Psoas muscle (tissue), 7 donors: ENCODE measurements at regions not wholly inside any gene's neighbourhood (a gene's known extent, or its start where the extent isn't known, plus 50 kb on each side); places are given as distances from the start of the nearest gene placed in this dataset.

Experiments used
- ATAC-seq, 4 donors: fragments of 200-7000 bp; cut with Tn5 transposase; one replicate each; pipeline ENCODE4 v1.9.1; 2020; ENCODE audit warnings: moderate library complexity in 3 of 4, mild to moderate bottlenecking in 2 of 4
- DNase-seq, 2 donors: peaks; one replicate each; pipeline ENCODE4 v3.0.0-alpha.2; 2020
- H3K27ac ChIP-seq: fragments of 200-600 bp; one replicate; pipeline ENCODE4 v1.8.0; 2022
- H3K27me3 ChIP-seq, 3 donors: fragments of 200-600 bp in 1 of 3; one replicate each; pipeline versions ENCODE4 v1.6.1 to v1.8.0; 2013 to 2022; ENCODE audit warnings: low read length in 2 of 3, mild to moderate bottlenecking in 2 of 3, moderate library complexity in 1 of 3; ENCODE audit not compliant: insufficient read depth in 3 of 3
- H3K36me3 ChIP-seq, 2 donors: fragments of 200-600 bp in 1 of 2; one replicate each; pipeline versions ENCODE4 v1.6.1 to v1.8.0; 2013 to 2022; ENCODE audit warnings: low read depth in 1 of 2, mild to moderate bottlenecking in 1 of 2, moderate library complexity in 1 of 2; ENCODE audit not compliant: insufficient read depth in 1 of 2
- H3K4me1 ChIP-seq: fragments of 200-600 bp; one replicate; pipeline ENCODE4 v1.8.0; 2022
- H3K4me3 ChIP-seq: fragments of 200-600 bp; one replicate; pipeline ENCODE4 v1.8.0; 2022; ENCODE audit warnings: mild to moderate bottlenecking
- H3K9me3 ChIP-seq: fragments of 200-600 bp; one replicate; pipeline ENCODE4 v1.8.0; 2022
- WGBS, 3 donors: extraction: QIAGEN DNeasy Blood & Tissue Kit; methylation state at CpG; one replicate each; pipeline versions ENCODE4 v1.1.6 to v1.1.7; 2013; 5-methylcytosine and 5-hydroxymethylcytosine counted together
- intact Hi-C, 2 donors: fragments of 100-400 bp; cut with DNase I; formaldehyde crosslinking; loops; one replicate each; pipeline versions ENCODE4 v1.11.0 to v1.14.2; 2022
- TF ChIP-seq, protein P1 (sequence below): fragments of 200-600 bp; IDR thresholded peaks from one replicate; pipeline ENCODE4 v1.8.0; 2022; ENCODE audit warnings: antibody characterized with exemption
- donor health status: healthy with polysubstance abuse.
- donor health status: DM: no; HTN: no; CAD: no; lungs with moderate emphysema.
- donor health status: Bipolar disorder and iron deficiency.
- donor health status: healthy.
- donor health status: DM: yes; HTN: yes; CAD: no.
- donor health status: DM: no; HTN: no; CAD: no.
- donor health status: DM: yes; HTN: yes; CAD: no.

GRCh38 chr12:19979584-19979983 is 388.8 kb upstream of the PDE3A start:
- DNase-seq (no peak), ATAC-seq (no peak)
- Histone ChIP-seq H3K9me3 (no peaks in the 10 kb centered on the region), H3K36me3 (no peaks in the 10 kb centered on the region), H3K4me1 (no peaks in the 10 kb centered on the region), H3K27me3 (no peaks in the 10 kb centered on the region), H3K4me3 (no peak overlapping the region), H3K27ac (no peak overlapping the region)
- TF ChIP-seq, protein P1, sequence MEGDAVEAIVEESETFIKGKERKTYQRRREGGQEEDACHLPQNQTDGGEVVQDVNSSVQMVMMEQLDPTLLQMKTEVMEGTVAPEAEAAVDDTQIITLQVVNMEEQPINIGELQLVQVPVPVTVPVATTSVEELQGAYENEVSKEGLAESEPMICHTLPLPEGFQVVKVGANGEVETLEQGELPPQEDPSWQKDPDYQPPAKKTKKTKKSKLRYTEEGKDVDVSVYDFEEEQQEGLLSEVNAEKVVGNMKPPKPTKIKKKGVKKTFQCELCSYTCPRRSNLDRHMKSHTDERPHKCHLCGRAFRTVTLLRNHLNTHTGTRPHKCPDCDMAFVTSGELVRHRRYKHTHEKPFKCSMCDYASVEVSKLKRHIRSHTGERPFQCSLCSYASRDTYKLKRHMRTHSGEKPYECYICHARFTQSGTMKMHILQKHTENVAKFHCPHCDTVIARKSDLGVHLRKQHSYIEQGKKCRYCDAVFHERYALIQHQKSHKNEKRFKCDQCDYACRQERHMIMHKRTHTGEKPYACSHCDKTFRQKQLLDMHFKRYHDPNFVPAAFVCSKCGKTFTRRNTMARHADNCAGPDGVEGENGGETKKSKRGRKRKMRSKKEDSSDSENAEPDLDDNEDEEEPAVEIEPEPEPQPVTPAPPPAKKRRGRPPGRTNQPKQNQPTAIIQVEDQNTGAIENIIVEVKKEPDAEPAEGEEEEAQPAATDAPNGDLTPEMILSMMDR = no peak
- intact Hi-C loops = no loop called here
- 72 to 81% (median 76%) methylated on average over 3 of the region's 3 CpGs for WGBS, 3 donors

DNA sequence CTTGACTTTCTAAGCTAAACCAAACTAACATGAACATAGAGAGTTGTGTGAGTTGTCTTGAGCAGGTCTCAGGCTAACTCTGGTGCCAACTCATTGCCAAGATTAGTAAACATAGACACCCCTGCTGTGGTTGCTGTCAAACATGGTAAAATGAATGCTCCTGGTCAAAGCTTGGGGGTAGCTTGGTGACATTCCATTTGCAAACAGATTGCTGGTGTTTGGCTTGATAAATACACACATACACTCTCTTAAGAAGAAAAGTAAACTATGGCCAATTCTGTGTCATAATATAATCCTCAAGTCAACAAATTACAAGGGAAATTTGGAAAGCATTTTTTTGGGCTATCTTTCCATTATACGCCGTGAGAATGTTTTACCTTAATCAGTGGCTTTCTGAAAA is 386.4 kb upstream of the PDE3A start:
- 95 to 97% (median 96%) methylated on average over 2 of the region's 2 CpGs for WGBS, 3 donors
- intact Hi-C loops = no loop called here

DNA sequence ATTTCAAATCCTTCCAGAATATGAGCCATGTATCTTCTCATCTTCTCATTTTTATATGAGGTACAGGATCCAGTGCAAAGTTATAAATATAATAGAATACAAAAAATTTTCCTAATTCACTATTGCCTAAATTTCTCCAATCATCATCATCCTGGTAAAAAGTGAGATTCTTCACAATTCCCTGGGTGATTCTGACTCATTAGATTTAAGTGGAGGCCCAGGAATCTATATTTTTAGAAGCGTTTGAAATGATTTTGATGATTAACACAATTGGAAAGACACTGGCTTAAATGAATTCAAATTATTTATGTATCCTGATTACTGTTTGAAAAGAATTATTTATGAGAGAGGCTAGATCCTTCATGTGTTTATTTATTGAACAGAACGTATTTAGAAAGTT is 380.3 kb upstream of the PDE3A start:
- intact Hi-C loops = no loop called here
- TF ChIP-seq, protein P1 = no peak
- Histone ChIP-seq H3K9me3 (no peaks in the 10 kb centered on the region), H3K27ac (no peak overlapping the region), H3K4me3 (no peak overlapping the region), H3K4me1 (no peaks in the 10 kb centered on the region), H3K36me3 (no peaks in the 10 kb centered on the region), H3K27me3 (no peaks in the 10 kb centered on the region)
- DNase-seq = no peak
- WGBS, 3 donors = 46 to 59% (median 55%) methylated on average over 2 of the region's 2 CpGs
- ATAC-seq = no peak

More for the DNA sequence above, 386.4 kb upstream of the PDE3A start:
- no peaks in the 10 kb centered on the region for H3K4me1 ChIP-seq
- ATAC-seq (no peak), DNase-seq (no peak)
- TF ChIP-seq, protein P1 = no peak
- H3K27ac ChIP-seq = no peak overlapping the region
- H3K9me3 ChIP-seq = no peaks in the 10 kb centered on the region
- H3K27me3 ChIP-seq = no peaks in the 10 kb centered on the region
- H3K36me3 ChIP-seq = no peaks in the 10 kb centered on the region
- no peak overlapping the region for H3K4me3 ChIP-seq

DNA sequence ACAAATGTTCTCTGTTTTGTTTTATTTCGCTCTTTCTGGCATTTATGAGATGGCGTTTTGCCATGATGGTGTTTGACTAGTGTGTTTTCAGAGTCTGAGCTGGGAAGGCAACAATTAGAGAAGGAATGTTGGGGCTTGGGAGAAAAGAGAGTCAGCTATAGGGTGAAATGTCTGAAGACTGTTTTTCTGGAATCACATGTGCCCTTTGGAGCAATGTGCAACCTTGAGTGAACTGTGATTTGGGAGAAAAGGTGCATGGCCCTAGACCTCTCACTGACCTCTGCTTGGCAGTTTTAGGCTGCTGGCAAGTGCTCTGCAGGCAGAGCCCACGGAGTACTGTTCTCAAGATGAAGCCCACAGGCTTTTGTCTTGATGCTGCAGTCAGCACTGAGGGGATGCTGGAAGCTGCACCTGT is 379.9 kb upstream of the PDE3A start:
- WGBS, 3 donors = 18 to 21% (median 20%) methylated on average over 3 of the region's 3 CpGs
- Histone ChIP-seq H3K27me3 (no peaks in the 10 kb centered on the region), H3K4me3 (no peak overlapping the region), H3K27ac (no peak overlapping the region), H3K9me3 (no peaks in the 10 kb centered on the region), H3K4me1 (no peaks in the 10 kb centered on the region), H3K36me3 (no peaks in the 10 kb centered on the region)
- no peak for DNase-seq
- intact Hi-C loops = no loop called here
- no peak for ATAC-seq
- TF ChIP-seq, protein P1 = no peak

DNA sequence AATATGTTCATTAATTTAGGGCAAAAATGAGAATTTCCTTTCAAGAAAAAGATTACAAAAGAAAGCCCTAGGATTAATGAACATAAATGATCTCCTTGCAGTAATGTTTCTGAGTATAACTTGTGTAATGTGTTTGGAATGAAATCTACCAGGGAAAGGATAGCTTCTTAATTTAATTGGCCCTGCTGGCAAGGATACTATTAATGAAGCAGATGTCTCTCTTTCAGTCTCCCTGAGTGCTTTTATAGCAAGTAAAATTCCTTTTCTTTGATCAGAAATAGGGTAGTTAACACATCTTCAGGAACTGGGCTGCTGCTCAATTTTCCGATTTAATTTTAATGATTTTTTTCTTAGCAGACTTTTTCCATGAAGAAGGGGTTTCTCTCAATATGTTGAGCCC is 379.4 kb upstream of the PDE3A start:
- Histone ChIP-seq H3K27me3 (no peaks in the 10 kb centered on the region), H3K27ac (no peak overlapping the region), H3K9me3 (no peaks in the 10 kb centered on the region), H3K4me3 (no peak overlapping the region), H3K4me1 (no peaks in the 10 kb centered on the region), H3K36me3 (no peaks in the 10 kb centered on the region)
- DNase-seq = no peak
- intact Hi-C loops = no loop called here
- WGBS, 3 donors = 47 to 57% (median 50%) methylated on average over 1 of the region's 1 CpG
- TF ChIP-seq, protein P1 = no peak
- ATAC-seq = no peak
